WTC11 (cell line): ENCODE measurements at regions not wholly inside any gene's neighbourhood (a gene's known extent, or its start where the extent isn't known, plus 50 kb on each side); places are given as distances from the start of the nearest gene placed in this dataset.

Experiments used
- ATAC-seq: fragments of 200-7000 bp; cut with Tn5 transposase; 2 replicates; pipeline ENCODE4 v1.10.0; 2021; ENCODE audit warnings: mild to moderate bottlenecking, moderate library complexity
- CTCF ChIA-PET: fragments of 300-600 bp; sonication (Branson Sonifier 250); formaldehyde crosslinking; loops from one replicate; lab custom pipeline; 2021; ENCODE audit warnings: antibody characterized with exemption; lab: Charles Lee
- POLR2A ChIA-PET: fragments of 350-600 bp; sonication (Branson Sonifier 250); formaldehyde crosslinking; loops from one replicate; lab custom pipeline; 2021; ENCODE audit warnings: antibody characterized with exemption; lab: Charles Lee
- DNase-seq: peaks from one replicate; pipeline ENCODE4 v3.0.0; 2021; ENCODE audit warnings: low spot score
- H3K27ac Mint-ChIP-seq: 2 replicates; pipeline ENCODE4 v1.8.0; 2021; ENCODE audit warnings: mixed read lengths
- H3K27me3 Mint-ChIP-seq: 2 replicates; pipeline ENCODE4 v1.8.0; 2021; ENCODE audit warnings: low read depth, mild to moderate bottlenecking, moderate library complexity, mixed read lengths
- H3K36me3 Mint-ChIP-seq: 2 replicates; pipeline ENCODE4 v1.8.0; 2021; ENCODE audit warnings: mixed read lengths
- H3K4me1 Mint-ChIP-seq: 2 replicates; pipeline ENCODE4 v1.8.0; 2022; ENCODE audit warnings: mixed read lengths
- H3K4me3 Mint-ChIP-seq: 2 replicates; pipeline ENCODE4 v1.8.0; 2021; ENCODE audit warnings: mild to moderate bottlenecking, moderate library complexity, mixed read lengths
- H3K9me3 Mint-ChIP-seq: 2 replicates; pipeline ENCODE4 v1.8.0; 2021; ENCODE audit warnings: mixed read lengths
- AFF4 ChIP-seq: sonication (generic); formaldehyde crosslinking; IDR thresholded peaks from 2 replicates; pipeline ENCODE4 v1.8.1; 2023; ENCODE audit warnings: mild to moderate bottlenecking, missing genetic modification reagents, borderline replicate concordance
- ATF1 ChIP-seq: sonication (generic); formaldehyde crosslinking; IDR thresholded peaks from 2 replicates; pipeline ENCODE4 v1.8.1; 2023; ENCODE audit warnings: mild to moderate bottlenecking, moderate library complexity, missing genetic modification reagents
- ATF6 ChIP-seq: sonication (generic); formaldehyde crosslinking; IDR thresholded peaks from 2 replicates; pipeline ENCODE4 v1.8.1; 2023; ENCODE audit warnings: mild to moderate bottlenecking, missing genetic modification reagents
- CBFB ChIP-seq: sonication (generic); formaldehyde crosslinking; IDR thresholded peaks from 2 replicates; pipeline ENCODE4 v1.8.1; 2022; ENCODE audit warnings: mild to moderate bottlenecking, low read depth, missing genetic modification reagents
- ESRRA ChIP-seq: sonication (generic); formaldehyde crosslinking; IDR thresholded peaks from 2 replicates; pipeline ENCODE4 v1.8.1; 2022; ENCODE audit warnings: mild to moderate bottlenecking, missing genetic modification reagents, borderline replicate concordance
- KAT7 ChIP-seq: sonication (generic); formaldehyde crosslinking; IDR thresholded peaks from 2 replicates; pipeline ENCODE4 v1.8.1; 2023; ENCODE audit warnings: missing genetic modification reagents, mild to moderate bottlenecking, borderline replicate concordance
- MLX ChIP-seq: sonication (generic); formaldehyde crosslinking; IDR thresholded peaks from 2 replicates; pipeline ENCODE4 v1.8.1; 2023; ENCODE audit warnings: mild to moderate bottlenecking, missing genetic modification reagents, moderate library complexity
- MYBL2 ChIP-seq: sonication (generic); formaldehyde crosslinking; IDR thresholded peaks from 2 replicates; pipeline ENCODE4 v1.8.1; 2023; ENCODE audit warnings: mild to moderate bottlenecking, moderate library complexity, missing genetic modification reagents
- NR2C2 ChIP-seq: sonication (generic); formaldehyde crosslinking; IDR thresholded peaks from 2 replicates; pipeline ENCODE4 v1.8.0; 2022; ENCODE audit warnings: mild to moderate bottlenecking, missing genetic modification reagents
- NR3C1 ChIP-seq: sonication (generic); formaldehyde crosslinking; conservative IDR thresholded peaks from 2 replicates; pipeline ENCODE4 v1.8.1; 2023; ENCODE audit warnings: low read depth, mild to moderate bottlenecking, missing genetic modification reagents
- PREB ChIP-seq: sonication (generic); formaldehyde crosslinking; IDR thresholded peaks from 2 replicates; pipeline ENCODE4 v1.8.1; 2022; ENCODE audit warnings: mild to moderate bottlenecking, missing genetic modification reagents, moderate library complexity, borderline replicate concordance
- SMAD3 ChIP-seq: sonication (generic); formaldehyde crosslinking; IDR thresholded peaks from 2 replicates; pipeline ENCODE4 v1.8.0; 2022; ENCODE audit warnings: missing genetic modification reagents, mild to moderate bottlenecking, borderline replicate concordance
- SP1 ChIP-seq: sonication (generic); formaldehyde crosslinking; conservative IDR thresholded peaks from 2 replicates; pipeline ENCODE4 v1.8.1; 2022; ENCODE audit warnings: missing genetic modification reagents
- TEAD4 ChIP-seq: sonication (generic); formaldehyde crosslinking; IDR thresholded peaks from 2 replicates; pipeline ENCODE4 v1.8.0; 2022; ENCODE audit warnings: mild to moderate bottlenecking, missing genetic modification reagents
- ZMAT4 ChIP-seq: fragments of 250-450 bp; sonication (Bioruptor Pico); IDR thresholded peaks from 2 replicates; pipeline ENCODE4 v1.9.0; 2021; ENCODE audit warnings: mild to moderate bottlenecking
- ZNF263 ChIP-seq: sonication (generic); formaldehyde crosslinking; IDR thresholded peaks from 2 replicates; pipeline ENCODE4 v1.8.1; 2022; ENCODE audit warnings: low read depth, mild to moderate bottlenecking, moderate library complexity, missing genetic modification reagents
- ZNF317 ChIP-seq: sonication (generic); formaldehyde crosslinking; IDR thresholded peaks from 2 replicates; pipeline ENCODE4 v1.8.1; 2023; ENCODE audit warnings: low read depth, mild to moderate bottlenecking, moderate library complexity, missing genetic modification reagents, borderline replicate concordance
- ZNF671 ChIP-seq: fragments of 250-450 bp; sonication (Bioruptor Pico); IDR thresholded peaks from 2 replicates; pipeline ENCODE4 v1.8.0; 2021; ENCODE audit warnings: mild to moderate bottlenecking
- ZSCAN18 ChIP-seq: fragments of 250-450 bp; sonication (Bioruptor Pico); IDR thresholded peaks from 2 replicates; pipeline ENCODE4 v2.1.2; 2022; ENCODE audit warnings: mild to moderate bottlenecking, moderate library complexity

GRCh38 chr6:93621442-93621841 is 202.1 kb upstream of the EPHA7 start (continued):
- TF ChIP-seq MLX (CRISPR knock-in tag) (no peak), ATF1 (CRISPR knock-in tag) (no peak), ATF6 (CRISPR knock-in tag) (no peak)

- Mint-ChIP-seq H3K27me3 (no peaks in the 10 kb centered on the region), H3K36me3 (no peaks in the 10 kb centered on the region), H3K9me3 (no peaks in the 10 kb centered on the region), H3K4me1 (no peaks in the 10 kb centered on the region), H3K27ac (no peak overlapping the region), H3K4me3 (no peak overlapping the region)
- ChIA-PET CTCF (no interaction called here), POLR2A (no interaction called here)
- DNase-seq (no peak), ATAC-seq (no peak)
- no peak for TF ChIP-seq PREB (CRISPR knock-in tag)
- TF ChIP-seq MYBL2 (CRISPR knock-in tag) = no peak
- no peak for TF ChIP-seq NR3C1 (CRISPR knock-in tag)
- no peak for TF ChIP-seq AFF4
- TF ChIP-seq KAT7 = no peak
- no peak for TF ChIP-seq ESRRA
- no peak for TF ChIP-seq ZNF317 (CRISPR knock-in tag)
- no peak for TF ChIP-seq ZNF263
- no peak for TF ChIP-seq CBFB (CRISPR knock-in tag)
- no peak for TF ChIP-seq ZNF671 (CRISPR knock-in tag)
- TF ChIP-seq ZMAT4 = no peak
- no peak for TF ChIP-seq NR2C2 (CRISPR knock-in tag)
- no peak for TF ChIP-seq SMAD3 (CRISPR knock-in tag)
Measured at GRCh38 chr6:93604951-93605350, 185.6 kb upstream of the EPHA7 start.

GRCh38 chr6:93592417-93592816 is 173.1 kb upstream of the EPHA7 start:
- H3K4me3 Mint-ChIP-seq = no peak overlapping the region
- H3K27me3 Mint-ChIP-seq = no peaks in the 10 kb centered on the region
- H3K4me1 Mint-ChIP-seq = no peaks in the 10 kb centered on the region
- DNase-seq (no peak), ATAC-seq (no peak)
- H3K9me3 Mint-ChIP-seq = peaks cover 4% of the 10 kb centered on the region; the same call in 1 of the 2 replicates
- ChIA-PET POLR2A (no interaction called here), CTCF (no interaction called here)
- H3K36me3 Mint-ChIP-seq = no peaks in the 10 kb centered on the region
- H3K27ac Mint-ChIP-seq = no peak overlapping the region
- no peak for TF ChIP-seq ZSCAN18
- no peak for TF ChIP-seq TEAD4 (CRISPR knock-in tag)
- TF ChIP-seq ATF6 (CRISPR knock-in tag) = no peak
- no peak for TF ChIP-seq NR3C1 (CRISPR knock-in tag)
- no peak for TF ChIP-seq SP1 (CRISPR knock-in tag)
